Skeletal muscle cell (primary cell): ENCODE measurements at regions not wholly inside any gene's neighbourhood (a gene's known extent, or its start where the extent isn't known, plus 50 kb on each side); places are given as distances from the start of the nearest gene placed in this dataset.
A peak's percentile ranks its signal among the peaks of the same experiment; 100 is the strongest.

Experiments
- DNase-seq: peaks from one replicate; pipeline ENCODE4 v3.0.0-alpha.2; 2010; ENCODE audit warnings: low read depth
- H3K4me3 ChIP-seq: 2 replicates; pipeline ENCODE4 v1.5.1; 2011; ENCODE audit warnings: low read depth, mild to moderate bottlenecking, control low read depth, low read length, moderate library complexity

DNA sequence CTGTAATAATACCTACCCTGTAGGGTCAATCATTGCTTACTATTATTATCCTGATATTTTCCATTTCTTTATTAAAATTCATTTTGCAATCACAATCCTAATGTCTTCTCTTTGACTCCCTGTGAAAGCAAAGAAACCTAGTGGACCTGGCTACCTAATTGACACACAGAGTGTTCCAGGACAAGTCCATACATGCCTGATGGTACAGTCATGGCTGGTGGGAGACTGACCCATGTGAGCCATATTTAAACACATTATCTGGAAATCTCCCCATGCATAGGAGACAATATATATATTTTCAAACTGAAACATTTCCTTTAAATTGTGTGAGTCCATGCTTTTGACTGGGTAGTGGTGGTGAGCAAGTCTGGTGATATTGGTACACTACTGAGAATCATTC lies 230.6 kb upstream of the DACH1 start:
- no peak for DNase-seq
- H3K4me3 ChIP-seq = no peak overlapping the region

DNA sequence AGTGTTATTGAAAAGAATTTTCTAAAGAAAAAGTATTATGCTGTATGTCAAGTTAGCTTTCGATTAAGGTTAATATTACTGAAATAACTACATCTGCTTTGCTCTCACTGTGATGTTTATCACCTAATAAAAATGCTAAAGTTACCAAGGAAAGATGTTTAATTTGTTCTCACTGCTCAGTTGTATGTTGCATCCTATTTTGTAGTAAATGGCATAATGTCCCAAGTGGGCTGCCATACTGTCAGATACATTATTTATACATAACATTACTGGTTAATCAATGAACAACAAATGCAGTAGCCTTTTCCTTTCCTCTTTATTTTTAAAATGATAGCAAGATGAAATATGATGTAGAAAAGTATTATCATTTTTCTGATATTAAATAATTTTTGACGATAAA lies 226.3 kb upstream of the DACH1 start:
- no peak for DNase-seq
- no peak overlapping the region for H3K4me3 ChIP-seq

DNA sequence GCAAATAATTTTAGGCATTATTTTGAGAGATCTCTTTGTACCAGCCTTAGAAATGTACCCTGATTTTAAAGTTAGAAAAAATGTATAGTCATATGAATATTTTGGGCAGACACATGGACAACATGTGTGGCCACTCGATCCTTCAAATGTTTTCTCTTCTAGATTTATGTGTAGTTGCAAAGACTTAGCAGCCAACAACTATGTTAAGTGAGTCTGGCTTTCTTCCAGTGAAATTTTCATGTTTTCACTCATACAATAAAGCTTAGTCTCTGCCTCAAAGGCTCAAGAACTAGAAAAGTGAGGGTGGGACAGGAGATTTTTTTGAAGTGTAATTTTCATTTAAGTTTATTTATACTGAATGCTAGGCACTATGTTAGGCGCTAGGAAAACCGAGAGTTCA lies 207.7 kb upstream of the DACH1 start:
- H3K4me3 ChIP-seq = no peak overlapping the region
- DNase-seq = no peak

DNA sequence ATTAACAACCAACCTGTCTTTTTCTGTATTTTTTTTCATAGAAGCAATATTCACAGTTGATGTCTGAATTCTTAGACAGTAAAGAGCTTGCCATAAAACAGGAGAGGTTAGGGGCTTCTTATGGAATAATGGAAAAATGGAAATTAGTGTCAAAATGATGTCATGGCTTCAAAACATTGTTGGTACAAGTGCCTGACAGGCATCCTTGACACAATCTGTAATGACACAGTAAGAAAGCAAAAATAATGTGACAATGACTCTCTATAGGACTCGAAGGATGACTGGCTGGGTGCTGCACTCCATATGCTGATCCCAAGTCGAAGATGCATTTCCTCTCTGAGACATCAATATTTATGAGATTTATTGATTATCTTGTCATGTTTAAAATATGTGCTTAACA lies 205.3 kb upstream of the DACH1 start:
- DNase-seq = no peak
- H3K4me3 ChIP-seq = no peak overlapping the region

DNA sequence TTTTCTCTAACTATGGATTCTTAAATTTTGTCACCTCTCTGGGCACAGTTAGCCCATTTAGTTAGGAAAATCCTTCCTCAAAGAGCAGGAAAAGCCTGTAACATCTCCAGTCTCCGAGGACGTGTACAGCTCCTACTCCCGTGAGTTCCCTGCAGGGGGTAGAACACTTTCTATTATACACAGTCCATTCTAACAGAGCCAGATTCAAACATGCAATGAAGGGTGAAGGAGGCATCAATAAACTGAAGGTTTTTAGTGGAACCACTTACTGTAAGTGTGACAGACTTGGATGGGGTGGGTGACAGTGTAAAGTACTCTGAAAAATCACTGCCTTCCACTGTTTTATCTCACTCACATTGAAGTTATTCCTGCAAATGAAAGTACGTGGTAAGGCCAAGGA lies 204.7 kb upstream of the DACH1 start:
- DNase-seq = no peak
- no peak overlapping the region for H3K4me3 ChIP-seq

DNA sequence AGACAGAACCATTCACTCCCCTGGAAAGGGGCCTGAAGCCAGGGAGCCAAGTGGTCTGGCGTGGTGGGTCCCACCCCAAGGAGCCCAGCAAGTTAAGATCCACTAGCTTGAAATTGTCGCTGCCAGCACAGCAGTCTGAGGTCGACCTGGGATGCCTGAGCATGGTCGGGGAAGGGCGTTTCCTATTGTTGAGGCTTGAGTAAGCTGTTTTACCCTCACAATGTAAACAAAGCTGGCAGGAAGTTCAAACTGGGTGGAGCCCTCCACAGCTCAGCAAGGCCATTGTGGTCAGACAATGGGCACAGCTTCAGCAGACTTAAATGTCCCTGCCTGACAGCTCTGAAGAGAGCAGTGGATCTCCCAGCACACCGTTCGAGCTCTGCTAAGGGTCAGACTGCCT lies 195.6 kb upstream of the DACH1 start:
- no peak for DNase-seq
- no peak overlapping the region for H3K4me3 ChIP-seq

DNA sequence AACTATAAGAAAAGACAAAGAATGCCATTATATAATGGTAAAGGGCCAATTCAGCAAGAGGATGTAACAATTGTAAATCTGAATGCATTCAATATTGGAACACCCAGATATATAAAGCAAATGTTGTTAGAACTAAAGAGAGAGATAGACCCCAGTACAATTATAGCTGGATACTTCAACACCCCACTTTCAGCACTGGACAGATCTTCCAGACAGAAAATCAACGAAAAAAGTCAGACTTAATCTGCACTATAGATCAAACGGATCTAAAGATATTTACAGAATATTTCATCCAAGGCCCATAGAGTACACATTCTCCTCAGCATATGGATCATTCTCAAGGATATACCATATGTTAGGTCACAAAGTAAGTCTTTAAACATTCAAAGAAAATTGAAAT lies 194.6 kb upstream of the DACH1 start:
- no peak for DNase-seq
- H3K4me3 ChIP-seq = no peak overlapping the region

DNA sequence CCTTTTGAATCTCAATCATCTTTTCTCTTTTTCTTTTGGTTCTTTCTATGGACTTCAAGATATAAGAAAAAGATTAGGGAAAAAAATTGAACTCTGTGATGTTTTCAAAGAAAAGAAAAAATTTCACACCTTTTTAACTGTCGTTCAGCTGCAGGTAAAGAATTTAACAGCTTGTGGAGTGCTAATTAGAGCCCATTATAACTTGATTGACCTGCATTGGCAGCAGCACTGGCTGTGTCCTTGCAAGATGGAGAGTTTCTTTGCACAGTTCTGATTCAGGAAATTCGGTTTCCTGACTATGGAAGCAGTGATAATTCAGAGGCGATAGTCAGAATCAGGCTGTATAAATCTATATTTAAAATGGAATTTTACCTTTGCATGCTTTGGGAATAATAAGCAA lies 183.2 kb upstream of the DACH1 start:
- H3K4me3 ChIP-seq = no peak overlapping the region
- DNase-seq = no peak

DNA sequence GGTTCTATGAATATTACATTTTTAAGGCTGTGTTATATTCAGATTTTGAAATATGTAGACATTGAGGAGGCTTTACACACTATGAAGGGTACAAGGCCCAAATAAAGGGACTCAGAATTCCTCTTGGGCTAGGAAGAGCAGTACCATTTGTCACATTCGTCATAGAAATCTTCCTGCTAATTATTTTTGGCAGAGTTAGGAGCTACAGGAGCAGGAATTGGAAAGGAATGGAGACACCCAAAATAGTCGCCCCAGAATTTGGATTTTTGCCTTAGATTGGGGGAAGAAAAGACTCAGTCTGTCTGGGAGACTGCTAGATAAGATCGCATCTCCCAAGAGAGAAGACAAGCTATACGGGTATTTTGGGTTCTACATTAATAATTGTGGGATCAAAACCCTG lies 176.4 kb upstream of the DACH1 start:
- DNase-seq = no peak
- H3K4me3 ChIP-seq = no peak overlapping the region

DNA sequence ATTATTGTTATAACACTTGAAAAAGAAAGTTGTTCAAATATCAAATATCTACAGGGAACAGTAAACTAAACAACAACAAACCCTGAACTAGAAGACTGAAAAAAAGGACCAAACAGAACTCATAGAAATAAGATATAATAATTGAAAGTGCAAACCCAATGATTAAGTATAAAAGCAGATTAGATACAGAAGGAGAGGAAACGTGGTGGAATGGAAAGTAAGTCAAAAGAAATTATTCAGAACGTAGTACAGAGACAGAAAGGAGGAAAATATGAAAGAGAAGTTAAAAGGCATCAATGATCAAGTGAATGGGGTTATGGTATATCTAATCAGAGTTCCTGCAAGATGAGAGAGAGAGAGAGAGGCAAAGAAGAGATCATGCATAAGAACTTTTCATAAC lies 174.2 kb upstream of the DACH1 start:
- DNase-seq = no peak
- no peak overlapping the region for H3K4me3 ChIP-seq

DNA sequence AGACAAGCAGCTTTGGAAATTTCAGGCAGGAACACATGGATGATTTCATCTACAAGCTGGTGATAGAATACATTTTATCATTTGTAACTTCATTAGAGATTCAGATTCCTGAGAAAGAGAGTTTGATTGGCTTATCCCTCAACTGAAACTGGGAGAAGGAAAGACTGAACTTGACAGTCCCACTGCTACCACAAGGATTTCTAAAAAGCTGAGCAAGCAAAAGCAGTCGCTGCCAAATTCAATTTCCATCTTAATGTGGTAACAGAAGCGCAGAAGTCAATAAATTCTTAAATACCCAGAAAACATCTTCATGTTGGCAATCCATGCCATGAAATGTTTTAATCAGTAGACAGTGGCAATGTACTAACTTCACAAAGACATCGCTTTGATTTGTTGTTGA lies 172.1 kb upstream of the DACH1 start:
- DNase-seq = no peak

DNA sequence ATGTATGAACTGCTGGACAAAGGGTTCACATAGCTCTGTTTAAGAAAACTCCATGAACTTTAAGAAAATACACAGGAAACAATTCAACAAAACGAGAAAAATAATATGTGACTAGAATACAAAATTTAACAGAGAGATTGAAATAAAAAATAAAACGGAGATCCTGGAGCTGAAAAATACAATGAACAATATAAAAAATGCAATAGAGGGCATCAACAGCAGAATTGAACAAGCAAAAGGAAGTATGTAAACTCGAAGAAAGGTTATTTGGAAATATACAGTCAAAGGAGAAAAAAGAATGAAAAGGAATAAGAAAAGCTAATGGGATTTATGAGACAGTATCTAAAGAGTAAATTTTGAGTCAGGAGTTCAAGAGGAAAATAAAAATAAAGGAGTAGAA lies 163.0 kb upstream of the DACH1 start:
- no peak for DNase-seq
- no peak overlapping the region for H3K4me3 ChIP-seq

More for the DNA sequence above, 172.1 kb upstream of the DACH1 start:
- H3K4me3 ChIP-seq = no peak overlapping the region

DNA sequence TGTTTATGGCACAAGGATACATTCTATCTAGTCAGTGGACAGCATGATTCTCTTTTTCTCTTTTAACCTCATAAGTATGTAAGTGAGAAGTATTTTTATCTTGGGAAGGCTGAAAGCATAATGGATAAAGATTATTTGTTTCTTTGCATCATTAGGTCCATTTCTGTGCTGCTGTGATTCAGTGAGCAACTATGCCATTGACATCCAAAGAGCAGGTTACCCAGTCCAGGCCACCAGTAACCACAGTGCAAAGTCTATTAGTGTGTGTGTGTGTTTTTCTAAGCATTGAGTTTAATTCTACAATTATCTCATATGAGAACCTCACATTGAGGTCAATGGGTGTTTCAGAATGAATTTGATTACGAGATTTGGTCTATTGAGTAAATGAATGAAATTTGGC lies 158.8 kb upstream of the DACH1 start:
- H3K4me3 ChIP-seq = no peak overlapping the region
- DNase-seq = no peak

DNA sequence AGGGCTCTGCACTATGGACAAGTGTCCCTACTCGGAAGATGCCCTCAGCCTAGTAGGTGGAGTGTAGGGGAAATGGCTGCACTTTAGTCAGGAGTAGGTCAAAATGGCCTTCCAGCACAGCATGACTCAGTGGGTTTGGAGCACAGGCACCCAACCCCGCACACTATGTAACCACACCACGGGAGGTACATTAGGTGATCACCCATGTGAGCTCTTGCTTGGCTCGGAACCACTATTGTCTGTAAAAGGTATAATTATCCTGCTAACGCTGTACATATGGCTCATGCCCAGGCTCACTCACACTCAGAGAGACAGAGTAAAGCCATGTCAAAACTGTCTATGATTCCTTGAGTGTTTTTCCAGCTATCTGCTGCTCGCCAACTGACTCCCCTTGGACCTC lies 156.9 kb upstream of the DACH1 start:
- no peak for DNase-seq
- H3K4me3 ChIP-seq = no peak overlapping the region

DNA sequence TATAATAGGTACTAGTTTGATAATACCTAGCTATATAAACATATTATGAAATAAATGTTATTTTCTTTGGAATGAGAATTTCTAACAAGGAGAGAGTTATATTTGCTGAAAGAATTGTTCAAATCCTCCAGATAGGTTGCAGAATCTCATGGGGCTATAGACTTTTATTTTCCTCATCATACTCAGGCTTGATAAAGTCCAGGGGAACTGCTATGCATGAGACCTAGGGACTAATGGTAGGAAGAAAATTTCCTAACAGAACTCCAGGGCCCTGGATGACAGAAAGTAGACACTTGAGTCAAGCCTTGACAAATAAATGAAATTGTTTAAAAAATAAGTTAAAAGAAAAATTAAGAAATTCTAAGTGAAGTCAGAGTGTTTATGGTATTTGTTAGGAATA lies 138.5 kb upstream of the DACH1 start:
- peak; percentile 3 for DNase-seq

DNA sequence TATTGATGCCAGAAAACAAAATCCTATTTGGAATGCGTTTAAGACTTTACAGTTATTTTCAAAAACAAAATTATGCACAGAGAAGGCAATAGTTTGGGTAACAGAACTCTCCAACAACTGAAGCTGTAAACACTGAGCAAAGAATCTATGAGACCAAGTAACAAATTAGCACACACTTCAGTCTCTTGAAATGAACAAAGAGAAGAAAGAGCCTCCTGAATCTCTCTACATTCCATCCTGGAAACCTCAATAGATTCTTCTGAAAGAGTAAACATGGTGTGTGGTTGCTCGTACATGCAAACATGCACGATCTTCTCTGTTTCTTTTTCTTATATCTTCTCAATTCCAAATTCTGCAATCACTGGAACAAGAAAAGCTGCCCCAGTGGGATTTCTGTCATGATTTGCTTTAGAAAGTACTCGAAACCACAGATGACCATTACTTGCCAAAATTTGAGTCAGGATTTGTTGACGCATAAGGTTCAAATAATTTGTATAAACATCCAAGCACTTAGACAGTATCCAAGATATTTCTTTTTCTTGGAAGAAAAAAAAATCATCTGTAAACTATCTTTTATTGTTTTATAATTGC lies 137.9 kb upstream of the DACH1 start:
- peak; percentile 72 for DNase-seq
- no peak overlapping the region for H3K4me3 ChIP-seq

More for the DNA sequence above, 138.5 kb upstream of the DACH1 start:
- H3K4me3 ChIP-seq = no peak overlapping the region

DNA sequence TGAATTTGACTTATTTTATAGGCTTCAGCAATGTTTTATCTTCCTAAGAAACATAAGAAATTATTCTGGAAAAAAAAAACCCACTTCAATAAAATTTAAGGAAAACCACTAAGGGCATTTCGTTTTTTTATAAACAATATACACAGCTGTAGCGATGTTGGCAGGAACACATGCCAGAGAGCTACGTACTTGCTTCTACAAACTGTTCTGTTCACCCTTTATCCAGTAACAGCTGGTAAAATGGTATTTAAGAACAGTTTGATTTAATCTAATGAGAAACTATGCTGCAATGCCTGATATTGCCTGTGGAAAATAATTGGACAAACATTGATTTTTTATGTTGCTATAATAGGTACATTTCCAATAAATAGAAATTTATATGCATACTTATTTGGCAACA lies 137.2 kb upstream of the DACH1 start:
- DNase-seq = peak; percentile 3
- H3K4me3 ChIP-seq = no peak overlapping the region

DNA sequence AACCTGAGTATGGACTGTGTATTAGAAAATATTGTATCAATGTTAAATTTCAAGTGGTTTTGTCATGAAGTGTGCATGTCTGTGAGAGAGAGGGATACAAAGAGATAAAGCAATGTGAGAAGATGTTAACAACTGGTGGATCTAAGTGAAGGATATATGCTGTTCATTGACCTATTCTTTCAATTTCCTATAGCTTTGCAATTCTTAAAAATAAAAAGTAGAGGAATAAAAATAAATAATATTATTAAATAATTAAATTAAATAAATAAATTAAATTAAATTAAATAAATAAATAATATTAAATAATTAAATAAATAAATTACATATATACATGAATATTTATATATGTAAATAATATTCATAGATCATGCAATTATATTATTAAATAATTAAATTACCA lies 131.2 kb upstream of the DACH1 start:
- no peak overlapping the region for H3K4me3 ChIP-seq
- no peak for DNase-seq

DNA sequence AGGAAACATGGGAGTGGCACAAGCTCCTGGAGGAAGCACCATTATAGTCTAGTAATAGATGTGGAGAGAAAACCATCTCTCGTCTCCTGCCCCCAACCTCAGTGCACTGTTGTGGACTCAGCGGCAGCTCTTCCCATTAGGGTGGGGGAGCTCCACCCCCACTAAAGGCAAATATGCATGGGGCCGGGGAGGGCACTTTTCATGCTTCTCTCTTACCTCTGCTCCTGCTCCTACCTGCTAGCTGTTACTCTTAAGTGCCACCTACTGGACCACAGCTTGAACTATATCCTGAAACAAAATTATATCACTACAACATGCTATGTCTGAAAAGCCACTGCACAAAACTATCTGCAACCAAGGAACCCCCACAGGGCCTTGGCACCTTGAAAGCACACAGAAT lies 112.6 kb upstream of the DACH1 start:
- no peak for DNase-seq
- H3K4me3 ChIP-seq = no peak overlapping the region

DNA sequence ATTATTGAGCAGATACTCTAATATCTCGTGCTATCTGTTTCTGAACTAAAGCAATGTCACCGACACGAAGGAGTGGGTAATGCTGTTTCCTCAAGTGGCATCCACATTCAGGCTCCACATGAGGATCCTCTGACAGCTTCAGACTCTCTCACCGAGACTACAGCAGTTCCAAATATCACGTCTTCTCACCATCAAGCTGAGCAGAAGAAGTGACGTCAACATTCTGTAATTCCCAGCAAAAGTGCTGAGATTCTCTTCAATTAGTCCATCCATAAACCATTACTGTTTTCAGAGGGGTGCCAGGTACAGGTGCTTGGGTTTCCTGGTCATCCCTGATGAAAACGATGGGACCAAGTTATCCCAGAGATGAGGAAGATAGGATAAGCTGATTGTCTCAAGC lies 110.0 kb upstream of the DACH1 start:
- H3K4me3 ChIP-seq = no peak overlapping the region
- no peak for DNase-seq

DNA sequence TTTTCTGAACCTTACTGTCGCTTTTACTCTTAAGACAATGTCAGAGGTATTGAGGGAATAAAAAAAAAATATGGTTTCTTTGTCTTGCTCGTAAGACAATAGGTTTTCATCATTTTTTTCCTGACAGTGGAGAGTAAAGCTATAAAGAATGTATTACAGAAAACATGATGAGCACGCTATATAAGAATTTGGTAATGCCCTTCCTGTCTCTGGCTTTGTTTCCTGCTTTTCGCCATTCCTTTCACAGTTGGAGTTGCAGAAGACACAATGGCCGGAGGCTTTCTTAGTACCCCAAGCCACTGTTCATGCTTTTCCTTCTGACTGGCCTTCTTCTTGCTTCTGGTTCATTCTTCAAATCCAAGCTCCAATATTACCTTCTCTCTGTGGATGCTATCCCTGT lies 101.0 kb upstream of the DACH1 start:
- DNase-seq = no peak
- no peak overlapping the region for H3K4me3 ChIP-seq

DNA sequence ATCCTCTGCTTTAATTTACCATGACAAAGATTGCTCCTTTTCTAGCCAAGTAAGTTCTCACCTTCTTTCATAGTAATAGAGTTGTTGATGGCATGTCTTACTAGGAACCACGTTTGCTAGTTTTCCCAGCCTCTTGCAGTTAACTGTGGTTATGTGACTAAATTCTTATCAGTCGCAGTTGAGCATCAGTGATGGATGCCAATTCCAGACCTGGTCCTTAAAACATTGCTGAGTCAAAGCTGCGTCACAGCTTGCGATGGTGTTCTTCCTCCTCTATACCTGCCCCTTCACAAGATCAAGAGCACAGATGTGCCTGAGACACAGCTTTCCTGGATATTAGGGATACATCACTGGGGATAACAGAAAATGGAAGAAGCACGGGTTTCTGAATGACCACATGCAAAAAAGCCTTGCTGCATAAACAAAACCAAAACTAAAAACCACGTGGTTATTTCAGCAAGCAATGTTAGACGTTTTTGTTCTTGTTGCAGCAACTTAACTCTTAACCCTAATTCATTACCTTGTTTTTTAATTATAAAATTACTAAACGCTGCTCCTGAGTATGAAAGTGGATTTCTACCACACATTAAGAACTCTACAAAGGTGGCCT lies 97.6 kb upstream of the DACH1 start:
- no peak overlapping the region for H3K4me3 ChIP-seq
- no peak for DNase-seq
